Kidney epithelial cell (primary cell): ENCODE measurements at regions not wholly inside any gene's neighbourhood (a gene's known extent, or its start where the extent isn't known, plus 50 kb on each side); places are given as distances from the start of the nearest gene placed in this dataset.

ENCODE experiments used
- DNase-seq: peaks from one replicate; pipeline ENCODE4 v3.0.0-alpha.2; 2010; ENCODE audit warnings: low read depth
- H3K27me3 ChIP-seq: 2 replicates; pipeline ENCODE4 v1.6.0; 2011; ENCODE audit warnings: low read length; ENCODE audit not compliant: control insufficient read depth, insufficient read depth
- H3K36me3 ChIP-seq: 2 replicates; pipeline ENCODE4 v1.5.1; 2011; ENCODE audit warnings: low read length; ENCODE audit not compliant: control insufficient read depth, insufficient read depth
- H3K4me3 ChIP-seq: 2 replicates; pipeline ENCODE4 v1.5.1; 2011; ENCODE audit warnings: low read depth, mild to moderate bottlenecking, control low read depth, low read length
- CTCF ChIP-seq: IDR thresholded peaks from 2 replicates; pipeline ENCODE4 v1.5.1; 2011; ENCODE audit warnings: mild to moderate bottlenecking, moderate library complexity, low read length, control low read depth, inconsistent platforms; ENCODE audit not compliant: insufficient read depth, poor library complexity, severe bottlenecking

DNA sequence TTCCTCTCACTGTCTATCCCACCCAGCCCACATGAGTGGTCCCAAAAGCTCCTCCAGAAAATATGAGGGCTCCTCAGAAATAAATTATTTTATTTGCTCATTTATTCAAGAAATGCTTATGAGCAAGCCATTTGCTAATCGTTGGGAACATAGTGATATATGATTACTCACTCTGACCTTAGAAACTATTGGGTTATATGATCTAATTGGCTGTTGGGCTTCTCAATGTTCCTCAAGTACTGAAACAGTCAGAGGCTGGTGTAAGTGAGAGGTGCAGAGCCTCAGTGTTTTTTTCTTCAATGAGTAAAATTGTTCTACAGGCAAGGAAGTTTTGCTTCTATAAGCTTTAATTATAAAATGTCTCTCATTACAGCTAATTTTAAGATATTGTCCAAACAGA lies 893.8 kb upstream of the INTU start:
- Histone ChIP-seq H3K27me3 (no peaks in the 10 kb centered on the region), H3K4me3 (no peak overlapping the region), H3K36me3 (no peaks in the 10 kb centered on the region)
- TF ChIP-seq CTCF: no peak
- no peak for DNase-seq

DNA sequence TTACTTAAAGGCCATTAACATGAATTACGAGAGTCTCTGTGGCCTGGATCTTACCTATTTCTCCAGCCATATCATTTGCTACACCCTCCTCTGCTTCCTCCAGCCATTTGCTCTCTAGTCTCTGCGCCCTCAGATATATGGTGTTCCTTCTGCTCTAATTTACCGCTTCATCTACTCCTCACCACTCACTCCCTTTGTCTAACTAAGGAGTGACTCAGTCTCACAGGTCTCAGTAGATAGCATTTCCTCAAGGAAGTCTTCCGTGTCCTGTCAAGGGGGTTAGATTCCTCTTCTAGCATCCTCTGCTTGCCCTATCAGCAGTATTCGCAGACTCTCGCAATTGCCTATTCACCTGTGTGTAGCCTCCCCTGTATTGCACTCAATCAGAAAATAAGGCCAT lies 892.1 kb upstream of the INTU start:
- Histone ChIP-seq H3K27me3 (no peaks in the 10 kb centered on the region), H3K36me3 (no peaks in the 10 kb centered on the region), H3K4me3 (no peak overlapping the region)
- no peak for TF ChIP-seq CTCF
- DNase-seq: peak; percentile 7

- no peaks in the 10 kb centered on the region for H3K27me3 ChIP-seq
- H3K36me3 ChIP-seq: no peaks in the 10 kb centered on the region
- no peak for DNase-seq
- H3K4me3 ChIP-seq: no peak overlapping the region
- TF ChIP-seq CTCF: no peak
Measured at GRCh38 chr4:126742048-126742447, 890.7 kb upstream of the INTU start.

DNA sequence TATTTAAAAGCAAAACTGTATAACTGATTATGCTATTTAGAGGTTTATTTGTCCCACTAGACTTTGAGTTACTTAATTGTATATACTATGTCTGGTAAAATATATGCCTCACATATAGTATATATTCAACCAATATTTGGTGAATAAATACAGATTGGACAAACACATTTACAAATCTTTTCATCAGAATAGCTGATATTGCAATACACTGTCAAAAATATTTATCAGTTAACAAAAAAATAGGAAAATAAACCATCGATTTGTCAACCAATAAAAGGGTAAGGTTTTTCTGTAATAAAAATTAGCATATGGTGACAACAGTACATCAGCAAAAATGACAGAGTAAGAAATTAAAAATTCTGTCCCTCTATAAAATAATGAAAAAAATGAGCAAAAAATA lies 889.9 kb upstream of the INTU start:
- Histone ChIP-seq H3K4me3 (no peak overlapping the region), H3K36me3 (no peaks in the 10 kb centered on the region)
- TF ChIP-seq CTCF: no peak

DNA sequence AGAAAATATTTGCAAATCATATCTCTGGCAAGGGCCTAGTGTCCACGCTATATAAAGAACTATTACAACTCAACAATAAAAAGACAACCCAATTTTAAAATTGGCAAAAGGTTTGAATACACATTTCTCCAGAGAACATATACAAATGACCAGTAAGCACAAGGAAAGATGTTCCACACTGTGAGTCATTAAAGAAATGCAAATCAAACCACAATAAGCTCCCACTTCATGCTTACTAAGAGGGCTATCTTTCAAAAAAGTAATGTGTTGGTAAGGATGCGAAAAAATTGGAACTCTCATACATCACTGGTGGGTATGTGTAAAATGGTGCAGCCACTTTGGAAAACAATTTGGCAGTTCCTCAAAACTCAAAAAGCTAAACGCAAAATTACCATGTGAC lies 884.0 kb upstream of the INTU start:
- no peaks in the 10 kb centered on the region for H3K27me3 ChIP-seq
- DNase-seq: no peak
- H3K4me3 ChIP-seq: no peak overlapping the region
- TF ChIP-seq CTCF: no peak
- H3K36me3 ChIP-seq: no peaks in the 10 kb centered on the region

More for the DNA sequence above, 889.9 kb upstream of the INTU start:
- DNase-seq: no peak
- no peaks in the 10 kb centered on the region for H3K27me3 ChIP-seq

DNA sequence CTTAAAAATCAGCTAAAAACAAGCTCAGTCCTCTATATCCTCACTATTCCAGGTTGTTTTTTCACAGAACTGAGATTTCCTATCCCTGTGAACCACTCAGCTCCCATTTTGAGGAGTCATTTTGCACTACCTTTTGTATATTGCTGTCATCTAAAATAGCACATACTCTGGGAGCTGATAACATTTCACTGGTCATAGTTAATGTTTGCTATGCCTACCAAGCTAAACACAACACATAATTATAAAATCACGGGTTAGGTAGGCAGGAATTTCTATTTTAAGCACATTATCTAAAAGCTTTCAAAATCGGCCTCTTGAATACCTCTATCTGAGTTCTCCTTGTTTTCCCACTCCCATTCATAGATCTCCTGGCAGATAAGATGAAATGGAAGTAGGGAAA lies 882.0 kb upstream of the INTU start:
- Histone ChIP-seq H3K27me3 (no peaks in the 10 kb centered on the region), H3K4me3 (no peak overlapping the region), H3K36me3 (no peaks in the 10 kb centered on the region)
- no peak for DNase-seq
- no peak for TF ChIP-seq CTCF
